Tibial nerve (tissue), 4 donors: ENCODE measurements at regions not wholly inside any gene's neighbourhood (a gene's known extent, or its start where the extent isn't known, plus 50 kb on each side); places are given as distances from the start of the nearest gene placed in this dataset.

Experiments used
- DNase-seq, 2 donors: peaks; one replicate each; pipeline ENCODE4 v3.0.0-alpha.2; 2019; ENCODE audit warnings: low spot score in 2 of 2
- H3K27ac ChIP-seq, 4 donors: fragments of 200-600 bp; sonication (generic) in 3 of 4; one replicate each; pipeline ENCODE4 v1.5.1; 2017 to 2019; ENCODE audit warnings: mild to moderate bottlenecking in 1 of 4
- H3K27me3 ChIP-seq, 2 donors: fragments of 200-600 bp; sonication (generic) in 1 of 2; one replicate each; pipeline versions ENCODE4 v1.5.1 to v1.6.0; 2017 to 2019
- H3K36me3 ChIP-seq, 3 donors: fragments of 200-600 bp; sonication (generic); one replicate each; pipeline ENCODE4 v1.5.1; 2018 to 2019
- H3K4me1 ChIP-seq, 4 donors: fragments of 200-600 bp; sonication (generic) in 3 of 4; one replicate each; pipeline ENCODE4 v1.5.1; 2017 to 2019
- H3K4me3 ChIP-seq, 4 donors: fragments of 200-600 bp; sonication (generic) in 3 of 4; one replicate each; pipeline ENCODE4 v1.5.1; 2017 to 2019; ENCODE audit warnings: mild to moderate bottlenecking in 1 of 4, moderate library complexity in 1 of 4
- H3K9me3 ChIP-seq, 4 donors: fragments of 200-600 bp; sonication (generic) in 3 of 4; one replicate each; pipeline ENCODE4 v1.5.1; 2017 to 2019
- EP300 ChIP-seq, 2 donors: sonication (generic); formaldehyde crosslinking; IDR thresholded peaks; one replicate each; pipeline ENCODE4 v1.6.1; 2017; ENCODE audit warnings: antibody characterized with exemption in 2 of 2, mild to moderate bottlenecking in 1 of 2
- POLR2A ChIP-seq, 2 donors: fragments of 450-650 bp; IDR thresholded peaks; one replicate each; pipeline ENCODE4 v1.6.1; 2017; ENCODE audit warnings: antibody characterized with exemption in 2 of 2, mild to moderate bottlenecking in 2 of 2, moderate library complexity in 2 of 2
- WGBS, 2 donors: methylation state at CpG; one replicate each; pipeline ENCODE4 v1.1.5; 2018; 5-methylcytosine and 5-hydroxymethylcytosine counted together
- TF ChIP-seq, protein P1 (sequence below), 5 experiments: fragments of 200-600 bp in 3 of 5; fragments of 450-650 bp in 2 of 5; sonication (generic) in 3 of 5; IDR thresholded peaks; one replicate each; pipeline ENCODE4 v1.5.1; 2016 to 2019; ENCODE audit warnings: antibody characterized with exemption in 5 of 5, mild to moderate bottlenecking in 3 of 5, moderate library complexity in 2 of 5

DNA sequence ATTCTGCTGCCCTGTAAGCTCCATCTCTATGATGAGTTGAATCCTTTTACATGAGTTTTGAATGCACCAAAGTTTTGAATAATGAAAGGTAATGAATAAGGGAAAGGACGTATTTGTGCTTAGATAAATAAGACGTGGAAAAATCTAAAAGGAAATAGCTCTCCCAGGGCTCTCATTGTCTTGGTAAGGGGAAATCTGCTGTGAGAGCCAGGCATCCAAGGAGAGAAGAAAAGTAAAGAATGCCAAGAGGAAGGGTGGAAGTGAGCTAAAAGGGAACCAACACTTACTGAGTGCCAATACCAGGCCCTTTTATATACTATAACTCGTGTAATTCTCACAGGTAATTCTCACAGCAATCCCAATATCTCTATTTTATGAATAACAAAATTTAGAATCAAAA, 62.6 kb upstream of the KLHL13 start:
- Histone ChIP-seq H3K9me3 (no peaks in the 10 kb centered on the region), H3K27ac (no peak overlapping the region), H3K27me3 (no peaks in the 10 kb centered on the region), H3K4me3 (no peak overlapping the region), H3K36me3 (no peaks in the 10 kb centered on the region), H3K4me1 (no peaks in the 10 kb centered on the region)
- TF ChIP-seq, protein P1, sequence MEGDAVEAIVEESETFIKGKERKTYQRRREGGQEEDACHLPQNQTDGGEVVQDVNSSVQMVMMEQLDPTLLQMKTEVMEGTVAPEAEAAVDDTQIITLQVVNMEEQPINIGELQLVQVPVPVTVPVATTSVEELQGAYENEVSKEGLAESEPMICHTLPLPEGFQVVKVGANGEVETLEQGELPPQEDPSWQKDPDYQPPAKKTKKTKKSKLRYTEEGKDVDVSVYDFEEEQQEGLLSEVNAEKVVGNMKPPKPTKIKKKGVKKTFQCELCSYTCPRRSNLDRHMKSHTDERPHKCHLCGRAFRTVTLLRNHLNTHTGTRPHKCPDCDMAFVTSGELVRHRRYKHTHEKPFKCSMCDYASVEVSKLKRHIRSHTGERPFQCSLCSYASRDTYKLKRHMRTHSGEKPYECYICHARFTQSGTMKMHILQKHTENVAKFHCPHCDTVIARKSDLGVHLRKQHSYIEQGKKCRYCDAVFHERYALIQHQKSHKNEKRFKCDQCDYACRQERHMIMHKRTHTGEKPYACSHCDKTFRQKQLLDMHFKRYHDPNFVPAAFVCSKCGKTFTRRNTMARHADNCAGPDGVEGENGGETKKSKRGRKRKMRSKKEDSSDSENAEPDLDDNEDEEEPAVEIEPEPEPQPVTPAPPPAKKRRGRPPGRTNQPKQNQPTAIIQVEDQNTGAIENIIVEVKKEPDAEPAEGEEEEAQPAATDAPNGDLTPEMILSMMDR (IDR thresholded peaks at IDR 0.05) = no peak
- TF ChIP-seq EP300 (IDR thresholded peaks at IDR 0.05) (no peak), POLR2A (IDR thresholded peaks at IDR 0.05) (no peak)
- 45 to 68% methylated on average over 3 of the region's 3 CpGs for WGBS, 2 donors
- DNase-seq = no peak

DNA sequence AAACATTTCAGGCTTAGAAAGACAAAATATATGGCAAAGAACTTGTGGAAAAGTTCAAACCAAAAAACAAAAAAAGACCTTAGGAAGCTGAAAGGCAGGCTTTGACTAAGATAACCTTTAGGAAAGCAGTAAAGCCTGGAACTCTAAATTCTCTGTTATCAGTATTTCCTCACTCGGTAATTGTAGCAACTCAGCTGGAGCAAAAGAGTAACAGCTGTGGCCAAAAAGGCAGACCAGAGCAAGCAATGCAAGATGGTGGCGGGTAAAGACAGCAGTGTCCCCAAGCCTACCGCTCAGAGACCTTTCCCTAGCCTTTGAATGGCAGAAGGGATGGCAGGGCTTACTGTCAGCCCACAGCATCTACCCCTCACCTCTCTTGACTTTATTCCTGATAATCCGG, 63.1 kb upstream of the KLHL13 start:
- no peaks in the 10 kb centered on the region for H3K4me1 ChIP-seq
- TF ChIP-seq, protein P1 (IDR thresholded peaks at IDR 0.05) = no peak
- TF ChIP-seq EP300 (IDR thresholded peaks at IDR 0.05) (no peak), POLR2A (IDR thresholded peaks at IDR 0.05) (no peak)
- no peaks in the 10 kb centered on the region for H3K36me3 ChIP-seq
- H3K9me3 ChIP-seq = no peaks in the 10 kb centered on the region
- no peak overlapping the region for H3K27ac ChIP-seq
- no peak for DNase-seq
- 76 to 81% methylated on average over 4 of the region's 4 CpGs for WGBS, 2 donors
- no peak overlapping the region for H3K4me3 ChIP-seq
- H3K27me3 ChIP-seq = no peaks in the 10 kb centered on the region

DNA sequence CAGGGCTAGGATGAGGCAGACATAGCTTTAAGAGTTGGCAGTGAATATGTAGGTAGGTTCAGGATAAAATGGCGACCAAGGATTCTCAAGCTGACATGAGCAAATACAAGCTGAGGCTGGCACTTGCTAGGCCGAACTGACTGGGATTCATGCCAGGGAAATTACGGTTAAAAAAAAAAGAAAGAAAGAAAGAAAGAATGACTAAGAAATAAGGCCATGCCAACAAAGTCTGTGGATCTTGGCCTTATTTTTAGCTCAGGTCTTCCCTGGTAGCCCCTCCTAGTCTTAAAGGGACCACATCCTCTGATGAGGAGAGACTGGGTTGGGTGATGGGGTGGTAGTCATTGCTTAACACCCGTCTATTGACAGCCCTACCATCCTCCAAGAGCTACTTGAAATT, 64.4 kb upstream of the KLHL13 start:
- 31 to 39% methylated on average over 4 of the region's 4 CpGs for WGBS, 2 donors
- no peaks in the 10 kb centered on the region for H3K27me3 ChIP-seq
- H3K4me1 ChIP-seq = no peaks in the 10 kb centered on the region
- H3K36me3 ChIP-seq = no peaks in the 10 kb centered on the region
- no peak for DNase-seq
- H3K4me3 ChIP-seq = no peak overlapping the region
- H3K27ac ChIP-seq = no peak overlapping the region
- no peak for TF ChIP-seq POLR2A (IDR thresholded peaks at IDR 0.05)
- TF ChIP-seq, protein P1 (IDR thresholded peaks at IDR 0.05) = no peak
- TF ChIP-seq EP300 (IDR thresholded peaks at IDR 0.05) = no peak
- H3K9me3 ChIP-seq = no peaks in the 10 kb centered on the region

DNA sequence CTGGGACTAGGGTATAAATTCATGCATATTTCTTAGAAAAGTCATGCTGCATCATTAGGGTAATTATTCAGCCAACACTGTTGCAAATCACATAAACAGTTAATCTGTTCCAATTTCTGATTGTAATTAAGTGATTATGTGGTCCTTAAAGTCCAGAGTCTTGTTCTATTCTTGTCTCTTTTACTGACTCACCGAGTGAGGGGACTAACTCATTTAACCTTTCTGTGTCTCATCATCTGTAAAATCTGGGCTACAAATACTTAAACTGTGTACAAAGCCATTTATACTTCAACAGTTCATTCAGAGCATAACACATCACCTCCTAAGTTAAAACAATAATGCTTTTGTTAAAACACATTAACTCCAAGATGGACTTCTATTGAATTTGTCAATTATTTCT, 65.4 kb upstream of the KLHL13 start:
- no peak overlapping the region for H3K4me3 ChIP-seq
- H3K27ac ChIP-seq = no peak overlapping the region
- TF ChIP-seq POLR2A (IDR thresholded peaks at IDR 0.05) = no peak
- TF ChIP-seq EP300 (IDR thresholded peaks at IDR 0.05) = no peak
- no peaks in the 10 kb centered on the region for H3K36me3 ChIP-seq
- H3K27me3 ChIP-seq = no peaks in the 10 kb centered on the region
- 7 to 28% methylated on average over 1 of the region's 1 CpG for WGBS, 2 donors
- H3K9me3 ChIP-seq = no peaks in the 10 kb centered on the region
- DNase-seq = no peak
- H3K4me1 ChIP-seq = no peaks in the 10 kb centered on the region

DNA sequence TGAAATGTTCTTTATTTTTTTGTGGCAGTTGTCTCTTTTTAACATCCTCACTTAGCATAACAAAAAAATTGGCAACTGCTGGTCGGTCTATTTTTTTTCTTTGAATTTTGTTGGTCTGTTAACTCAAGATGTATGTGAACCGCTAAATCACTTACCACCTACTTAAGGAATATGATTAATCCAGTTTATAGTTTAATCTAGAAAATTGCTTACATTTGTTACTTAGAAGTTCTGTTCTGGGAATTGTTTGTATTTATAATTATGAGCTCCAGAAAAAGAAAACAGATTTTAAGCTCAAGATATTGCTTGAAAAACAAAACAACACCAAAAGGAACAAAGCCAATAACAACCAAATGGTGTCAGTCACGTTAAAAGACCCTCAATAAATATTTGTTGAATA, 66.1 kb upstream of the KLHL13 start:
- DNase-seq = no peak
- H3K36me3 ChIP-seq = no peaks in the 10 kb centered on the region
- no peak for TF ChIP-seq POLR2A (IDR thresholded peaks at IDR 0.05)
- TF ChIP-seq EP300 (IDR thresholded peaks at IDR 0.05) = no peak
- TF ChIP-seq, protein P1 (IDR thresholded peaks at IDR 0.05) = no peak
- H3K4me1 ChIP-seq = no peaks in the 10 kb centered on the region
- no peaks in the 10 kb centered on the region for H3K27me3 ChIP-seq
- no peaks in the 10 kb centered on the region for H3K9me3 ChIP-seq
- no peak overlapping the region for H3K27ac ChIP-seq
- WGBS, 2 donors = 46 to 52% methylated on average over 3 of the region's 3 CpGs
- H3K4me3 ChIP-seq = no peak overlapping the region

DNA sequence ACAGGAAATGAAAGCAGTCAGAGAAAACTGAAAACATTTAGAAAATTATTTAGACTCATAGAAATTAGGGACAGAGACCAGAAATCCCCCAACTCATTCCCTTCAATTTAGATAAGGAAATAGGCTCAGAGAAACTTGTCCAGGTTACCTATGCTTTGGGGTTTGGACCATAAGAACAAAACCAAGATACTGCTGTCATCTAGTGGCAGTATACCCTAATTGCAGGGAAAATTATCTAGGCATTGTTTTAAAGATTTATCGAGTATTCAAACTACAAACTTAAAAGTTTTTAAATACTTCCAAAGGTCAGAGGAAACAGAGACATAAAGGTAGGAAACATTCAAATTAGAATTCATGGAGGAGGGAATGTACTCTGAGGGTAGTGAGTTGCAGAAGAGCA, 67.0 kb upstream of the KLHL13 start:
- H3K27me3 ChIP-seq = no peaks in the 10 kb centered on the region
- H3K4me1 ChIP-seq = no peaks in the 10 kb centered on the region
- 85 to 91% methylated on average over 1 of the region's 1 CpG for WGBS, 2 donors
- no peaks in the 10 kb centered on the region for H3K9me3 ChIP-seq
- no peaks in the 10 kb centered on the region for H3K36me3 ChIP-seq
- H3K4me3 ChIP-seq = no peak overlapping the region
- no peak for DNase-seq
- H3K27ac ChIP-seq = no peak overlapping the region
- no peak for TF ChIP-seq POLR2A (IDR thresholded peaks at IDR 0.05)
- no peak for TF ChIP-seq EP300 (IDR thresholded peaks at IDR 0.05)
- TF ChIP-seq, protein P1 (IDR thresholded peaks at IDR 0.05) = no peak
